HG03103 (cell line): ENCODE measurements at regions not wholly inside any gene's neighbourhood (a gene's known extent, or its start where the extent isn't known, plus 50 kb on each side); places are given as distances from the start of the nearest gene placed in this dataset.

ENCODE experiments used
- ATAC-seq: cut with Tn5 transposase; IDR thresholded peaks from one replicate; pipeline ENCODE4 v1.9.1; 2021; ENCODE audit warnings: low read depth; ENCODE audit not compliant: unreplicated experiment

GRCh38 chr10:111767661-111768060, 415.9 kb downstream of the GPAM start:
- ATAC-seq = no peak

- ATAC-seq = no peak
These were observed 409.6 kb downstream of the GPAM start for GRCh38 chr10:111773950-111774349.

- ATAC-seq = no peak
These were observed 409.1 kb downstream of the GPAM start for GRCh38 chr10:111774486-111774885.

- ATAC-seq = no peak
These were observed 399.1 kb downstream of the GPAM start for GRCh38 chr10:111784436-111784835.

- no peak for ATAC-seq
These were observed 398.6 kb downstream of the GPAM start for GRCh38 chr10:111784946-111785465.

- ATAC-seq = no peak
These were observed 397.6 kb downstream of the GPAM start for GRCh38 chr10:111785921-111786320.

GRCh38 chr10:111789821-111790220, 393.7 kb downstream of the GPAM start:
- ATAC-seq = no peak

- ATAC-seq = no peak
These were observed 381.7 kb downstream of the GPAM start for GRCh38 chr10:111801841-111802240.

GRCh38 chr10:111804781-111805180, 378.8 kb downstream of the GPAM start:
- ATAC-seq = no peak

- no peak for ATAC-seq
These were observed 372.0 kb downstream of the GPAM start for GRCh38 chr10:111811517-111811916.

GRCh38 chr10:111820471-111820870, 363.1 kb downstream of the GPAM start:
- no peak for ATAC-seq

GRCh38 chr10:111821871-111822270, 361.7 kb downstream of the GPAM start:
- no peak for ATAC-seq

- no peak for ATAC-seq
These were observed 360.9 kb downstream of the GPAM start for GRCh38 chr10:111822661-111823060.

GRCh38 chr10:111824128-111824527, 359.4 kb downstream of the GPAM start:
- no peak for ATAC-seq

GRCh38 chr10:111830359-111830758, 353.2 kb downstream of the GPAM start:
- ATAC-seq = no peak

- ATAC-seq = no peak
These were observed 352.5 kb downstream of the GPAM start for GRCh38 chr10:111831058-111831457.

- ATAC-seq = no peak
These were observed 350.3 kb downstream of the GPAM start for GRCh38 chr10:111833251-111833650.

GRCh38 chr10:111835574-111835973, 348.0 kb downstream of the GPAM start:
- no peak for ATAC-seq

GRCh38 chr10:111836064-111836463, 347.5 kb downstream of the GPAM start:
- no peak for ATAC-seq

GRCh38 chr10:111836571-111836970, 347.0 kb downstream of the GPAM start:
- no peak for ATAC-seq

GRCh38 chr10:111837086-111837485, 346.5 kb downstream of the GPAM start:
- ATAC-seq = no peak

GRCh38 chr10:111837985-111838384, 345.6 kb downstream of the GPAM start:
- ATAC-seq = no peak

GRCh38 chr10:111840546-111840945, 343.0 kb downstream of the GPAM start:
- no peak for ATAC-seq
